ENCODE measurements at regions not wholly inside any gene's neighbourhood (a gene's known extent, or its start where the extent isn't known, plus 50 kb on each side); places are given as distances from the start of the nearest gene placed in this dataset.
"Not testable (repeated sequence)": the region's sequence is repeated elsewhere in the genome, so short reads cannot be mapped to it uniquely, and the experiment has no call there.

- ATAC-seq (no peak), DNase-seq (ENCODE audit: low spot score) (no peak)
- intact Hi-C loops (cut with DNase I): no loop called here
These were observed 86.1 kb downstream of the RAP2A start for GRCh38 chr13:97520061-97520460.

DNA sequence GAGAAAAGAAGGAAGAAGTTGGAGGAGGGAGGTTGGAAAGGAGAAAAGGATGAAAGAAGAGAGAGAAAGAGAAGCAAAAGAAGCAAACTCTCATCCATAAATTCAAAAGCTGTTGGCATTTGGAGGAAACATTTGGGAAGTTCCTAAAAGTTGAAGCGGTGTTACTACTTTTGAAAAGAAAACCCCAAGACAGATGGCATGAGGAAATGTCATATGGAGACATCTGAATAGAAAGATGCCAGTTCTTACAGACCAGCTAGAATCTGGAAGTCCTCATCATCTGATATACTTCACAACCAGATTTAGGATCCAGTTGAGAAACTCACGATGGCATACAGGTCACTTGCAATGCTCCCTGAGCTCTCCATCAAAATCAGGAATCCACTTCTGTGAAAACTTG is 86.9 kb downstream of the RAP2A start:
- ATAC-seq (no peak), DNase-seq (ENCODE audit: low spot score) (no peak)
- intact Hi-C loops (cut with DNase I): no loop called here

- no peak for ATAC-seq
- intact Hi-C loops (cut with DNase I): no loop called here
- DNase-seq (ENCODE audit: low spot score): no peak
These were observed 87.8 kb downstream of the RAP2A start for GRCh38 chr13:97521726-97522125.

- ATAC-seq (no peak), DNase-seq (ENCODE audit: low spot score) (no peak)
- intact Hi-C loops (cut with DNase I): no loop called here
These were observed 88.3 kb downstream of the RAP2A start for GRCh38 chr13:97522243-97522642.

- no peak for ATAC-seq
- intact Hi-C loops (cut with DNase I): no loop called here
- no peak for DNase-seq (ENCODE audit: low spot score)
These were observed 92.6 kb downstream of the RAP2A start for GRCh38 chr13:97526556-97526955.

- DNase-seq (ENCODE audit: low spot score) (no peak), ATAC-seq (no peak)
- intact Hi-C loops (cut with DNase I): no loop called here
These were observed 94.5 kb downstream of the RAP2A start for GRCh38 chr13:97528518-97528917.

DNA sequence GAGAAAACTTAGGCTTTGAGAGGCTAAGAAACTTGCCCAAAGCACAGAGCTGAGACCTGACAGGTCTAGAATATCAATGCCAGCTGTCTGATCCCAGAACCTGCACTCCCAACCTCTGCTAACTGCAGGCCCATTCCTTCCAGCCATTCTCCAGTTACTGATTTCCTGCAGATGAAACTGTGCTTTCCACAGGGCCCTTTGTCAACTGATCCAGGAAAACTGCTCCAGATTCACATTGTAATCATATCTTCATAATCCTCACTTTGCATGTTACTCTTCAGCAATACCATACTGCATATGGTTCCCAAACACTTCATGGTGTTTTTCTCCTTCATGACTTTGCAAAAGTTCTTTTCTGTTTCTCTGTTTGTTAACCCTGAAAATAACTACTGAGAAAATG is 100.6 kb downstream of the RAP2A start:
- intact Hi-C loops (cut with DNase I): no loop called here
- no peak for DNase-seq (ENCODE audit: low spot score)
- ATAC-seq: no peak

DNA sequence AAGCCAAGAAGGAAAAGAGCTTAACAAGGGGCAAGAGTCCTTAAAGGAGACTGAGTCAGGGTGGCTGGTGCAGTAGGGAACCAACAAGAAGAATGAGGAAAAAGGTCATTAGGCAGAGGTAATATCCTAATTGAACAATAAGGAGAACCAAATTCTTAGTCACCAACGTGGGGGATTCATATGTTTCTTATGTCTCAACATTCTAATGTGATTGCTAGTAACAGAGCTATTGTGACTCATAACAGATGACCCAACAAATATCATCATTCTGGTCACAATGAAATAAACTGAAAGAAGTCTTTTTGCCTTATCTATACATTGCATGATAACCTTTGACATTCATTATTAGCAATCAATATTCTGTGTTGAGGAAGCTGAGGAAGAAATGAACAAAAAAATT is 101.6 kb downstream of the RAP2A start:
- ATAC-seq: no peak
- DNase-seq (ENCODE audit: low spot score): no peak
- intact Hi-C loops (cut with DNase I): no loop called here

DNA sequence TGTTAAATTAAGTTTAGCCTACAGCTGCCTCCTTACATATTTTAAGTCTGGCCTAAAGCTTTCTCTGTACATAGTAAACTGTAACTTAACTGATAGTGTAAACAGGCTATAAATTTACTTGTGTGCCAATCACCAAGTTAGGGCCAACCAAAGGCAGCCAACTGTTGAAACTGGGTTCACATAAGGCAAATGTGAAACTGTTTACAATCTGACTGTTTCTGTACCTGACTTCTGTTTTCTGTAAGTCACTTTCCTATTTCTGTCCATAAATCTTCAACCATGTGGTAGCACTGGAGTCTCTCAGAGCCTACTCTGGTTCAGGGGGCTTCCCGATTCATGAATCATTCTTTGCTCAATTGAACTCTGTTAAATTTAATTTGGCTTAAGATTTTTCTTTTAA is 103.1 kb downstream of the RAP2A start:
- ATAC-seq (no peak), DNase-seq (ENCODE audit: low spot score) (no peak)
- intact Hi-C loops (cut with DNase I): no loop called here

DNA sequence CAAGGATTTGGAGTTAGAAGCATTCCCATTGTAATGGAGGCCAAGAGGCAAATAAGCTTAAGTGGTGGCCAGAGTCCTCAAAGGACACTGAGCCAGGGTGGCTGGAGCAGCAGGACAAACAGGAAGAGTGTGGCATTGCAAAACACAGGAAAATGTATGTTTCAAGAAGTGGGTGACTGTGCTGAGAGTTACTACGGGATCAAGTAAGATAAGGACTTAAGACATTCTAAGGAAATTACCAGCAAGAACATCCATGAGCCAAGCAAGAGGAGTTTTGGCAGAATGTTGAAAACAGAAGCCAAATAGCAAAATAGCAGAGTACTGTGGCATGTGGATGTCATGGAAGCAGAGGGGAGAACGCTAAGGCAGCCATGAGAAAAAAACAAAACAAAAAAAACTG is 104.2 kb downstream of the RAP2A start:
- no peak for ATAC-seq
- DNase-seq (ENCODE audit: low spot score): no peak
- intact Hi-C loops (cut with DNase I): no loop called here

- ATAC-seq (no peak), DNase-seq (ENCODE audit: low spot score) (no peak)
- intact Hi-C loops (cut with DNase I): no loop called here
These were observed 106.0 kb downstream of the RAP2A start for GRCh38 chr13:97539651-97540610.

GRCh38 chr13:97540696-97541095 is 106.7 kb downstream of the RAP2A start:
- DNase-seq (ENCODE audit: low spot score) (no peak), ATAC-seq (no peak)

GRCh38 chr13:97542102-97542685 is 108.2 kb downstream of the RAP2A start:
- intact Hi-C loops (cut with DNase I): no loop called here
- DNase-seq (ENCODE audit: low spot score): no peak
- ATAC-seq: no peak

More at GRCh38 chr13:97540696-97541095, 106.7 kb downstream of the RAP2A start:
- intact Hi-C loops (cut with DNase I): no loop called here

- intact Hi-C loops (cut with DNase I): no loop called here
- ATAC-seq: no peak
- no peak for DNase-seq (ENCODE audit: low spot score)
These were observed 110.2 kb downstream of the RAP2A start for GRCh38 chr13:97544031-97544765.

GRCh38 chr13:97544971-97545499 is 111.1 kb downstream of the RAP2A start:
- intact Hi-C loops (cut with DNase I); ATAC-seq; DNase-seq (ENCODE audit: low spot score): not testable (repeated sequence)

GRCh38 chr13:97548138-97548537 is 114.2 kb downstream of the RAP2A start:
- intact Hi-C loops (cut with DNase I): no loop called here
- DNase-seq (ENCODE audit: low spot score) (no peak), ATAC-seq (no peak)

- DNase-seq (ENCODE audit: low spot score) (no peak), ATAC-seq (peak; percentile 36)
- intact Hi-C loops (cut with DNase I): no loop called here
These were observed 114.7 kb downstream of the RAP2A start for GRCh38 chr13:97548711-97549110.

DNA sequence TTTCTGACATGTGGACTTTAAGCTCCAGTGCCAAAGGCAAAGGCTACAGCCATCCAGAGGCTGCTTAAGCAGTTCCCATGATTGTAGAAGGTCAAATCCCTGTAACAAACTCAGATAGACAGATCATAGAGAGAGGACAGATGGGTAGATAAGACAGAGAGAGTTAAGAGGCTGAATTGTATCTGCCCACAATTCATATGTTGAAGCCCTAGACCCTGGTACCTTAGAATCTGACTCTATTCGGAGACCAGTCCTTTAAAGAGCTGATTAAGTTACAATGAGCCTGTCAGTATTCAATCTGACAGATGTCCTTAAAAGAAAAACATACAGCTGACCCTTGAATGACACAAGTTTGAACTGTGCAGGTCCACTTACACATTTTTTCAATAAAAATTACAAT is 115.2 kb downstream of the RAP2A start:
- intact Hi-C loops (cut with DNase I): no loop called here
- ATAC-seq (no peak), DNase-seq (ENCODE audit: low spot score) (no peak)

GRCh38 chr13:97554496-97554895 is 120.5 kb downstream of the RAP2A start:
- ATAC-seq (no peak), DNase-seq (ENCODE audit: low spot score) (no peak)
- intact Hi-C loops (cut with DNase I): no loop called here

- intact Hi-C loops (cut with DNase I): no loop called here
- DNase-seq (ENCODE audit: low spot score) (no peak), ATAC-seq (no peak)
These were observed 121.1 kb downstream of the RAP2A start for GRCh38 chr13:97555034-97555433.
